ENCODE measurements at regions not wholly inside any gene's neighbourhood (a gene's known extent, or its start where the extent isn't known, plus 50 kb on each side); places are given as distances from the start of the nearest gene placed in this dataset.

DNA sequence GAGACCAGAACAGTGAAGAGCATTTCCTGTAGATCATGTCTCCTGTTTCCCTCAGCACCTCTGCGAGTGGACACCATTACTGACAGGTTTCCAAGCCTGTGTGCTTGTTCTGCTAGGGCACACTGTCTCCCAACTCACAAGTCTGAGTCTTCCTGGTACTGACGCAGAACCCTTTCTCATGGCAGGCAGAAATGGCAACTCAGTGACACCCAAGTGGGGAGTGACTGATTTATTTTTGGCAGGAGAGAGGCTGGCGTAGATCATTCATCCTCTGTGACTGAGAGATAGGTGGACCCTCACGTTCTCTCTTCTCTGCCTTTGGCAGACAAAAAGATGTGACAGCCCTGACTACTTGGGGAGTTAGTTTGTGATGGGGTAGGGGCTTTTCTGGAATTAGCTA lies 183.4 kb downstream of the RFC3 start:
- no peak overlapping the region for H3K4me2 ChIP-seq (ENCODE audit: low read length)
- H3K4me1 ChIP-seq (ENCODE audit: control insufficient read depth in 1 of 2, insufficient read depth in 2 of 2, low read length in 2 of 2) = peaks cover 5 to 17% of the 10 kb centered on the region in 2 experiments; a peak in 3 of 4 replicates
- H2AFZ ChIP-seq (ENCODE audit: low read depth, low read length, poor library complexity, severe bottlenecking) = no peak overlapping the region
- CTCF ChIA-PET = no interaction called here
- RAD21 ChIA-PET (ENCODE audit: low non-redundant PET in 1 of 2, low total read pairs in 2 of 2, uncharacterized antibody in 2 of 2, unreplicated experiment in 2 of 2) = no interaction called here
- ATAC-seq (no peak), DNase-seq (ENCODE audit: low read depth, low spot score) (no peak)
- TF ChIP-seq POLR2AphosphoS5 (IDR thresholded peaks at IDR 0.05; ENCODE audit: low read depth, low read length) (no peak), ZBTB33 (IDR thresholded peaks at IDR 0.05; ENCODE audit: extremely low read depth, insufficient replicate concordance, low read length) (no peak), FOSL1 (IDR thresholded peaks at IDR 0.05; ENCODE audit: low read depth) (no peak), RAD21 (IDR thresholded peaks at IDR 0.05; ENCODE audit: low read depth) (no peak), YY1 (IDR thresholded peaks at IDR 0.05; ENCODE audit: extremely low read depth, insufficient replicate concordance, low read depth, low read length) (no peak), POLR2A (IDR thresholded peaks at IDR 0.05; ENCODE audit: borderline replicate concordance, extremely low read depth, insufficient read depth, insufficient read length) (no peak), REST (IDR thresholded peaks at IDR 0.05; ENCODE audit: low read depth) (no peak), ZFX (IDR thresholded peaks at IDR 0.05) (no peak), CEBPB (IDR thresholded peaks at IDR 0.05; ENCODE audit: low read depth) (no peak), SRF (IDR thresholded peaks at IDR 0.05; ENCODE audit: low read depth) (no peak), CBX3 (IDR thresholded peaks at IDR 0.05; ENCODE audit: low read depth) (no peak), MAX (IDR thresholded peaks at IDR 0.05) (no peak), JUND (IDR thresholded peaks at IDR 0.05) (no peak), TCF7L2 (IDR thresholded peaks at IDR 0.05; ENCODE audit: borderline replicate concordance, extremely low read depth, insufficient read depth, insufficient read length) (no peak), ZNF274 (IDR thresholded peaks at IDR 0.05; ENCODE audit: low read depth, low read length) (no peak), SP1 (IDR thresholded peaks at IDR 0.05; ENCODE audit: low read depth) (no peak), EZH2 (IDR thresholded peaks at IDR 0.05) (no peak), EZH2phosphoT487 (IDR thresholded peaks at IDR 0.05; ENCODE audit: borderline replicate concordance) (no peak), ELF1 (IDR thresholded peaks at IDR 0.05; ENCODE audit: borderline replicate concordance, low read depth) (no peak)
- TF ChIP-seq, protein P1, sequence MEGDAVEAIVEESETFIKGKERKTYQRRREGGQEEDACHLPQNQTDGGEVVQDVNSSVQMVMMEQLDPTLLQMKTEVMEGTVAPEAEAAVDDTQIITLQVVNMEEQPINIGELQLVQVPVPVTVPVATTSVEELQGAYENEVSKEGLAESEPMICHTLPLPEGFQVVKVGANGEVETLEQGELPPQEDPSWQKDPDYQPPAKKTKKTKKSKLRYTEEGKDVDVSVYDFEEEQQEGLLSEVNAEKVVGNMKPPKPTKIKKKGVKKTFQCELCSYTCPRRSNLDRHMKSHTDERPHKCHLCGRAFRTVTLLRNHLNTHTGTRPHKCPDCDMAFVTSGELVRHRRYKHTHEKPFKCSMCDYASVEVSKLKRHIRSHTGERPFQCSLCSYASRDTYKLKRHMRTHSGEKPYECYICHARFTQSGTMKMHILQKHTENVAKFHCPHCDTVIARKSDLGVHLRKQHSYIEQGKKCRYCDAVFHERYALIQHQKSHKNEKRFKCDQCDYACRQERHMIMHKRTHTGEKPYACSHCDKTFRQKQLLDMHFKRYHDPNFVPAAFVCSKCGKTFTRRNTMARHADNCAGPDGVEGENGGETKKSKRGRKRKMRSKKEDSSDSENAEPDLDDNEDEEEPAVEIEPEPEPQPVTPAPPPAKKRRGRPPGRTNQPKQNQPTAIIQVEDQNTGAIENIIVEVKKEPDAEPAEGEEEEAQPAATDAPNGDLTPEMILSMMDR (IDR thresholded peaks at IDR 0.05 in 2 of 3, conservative IDR thresholded peaks at IDR 0.05 in 1 of 3; ENCODE audit: borderline replicate concordance in 1 of 3, insufficient read depth in 1 of 3, low read depth in 2 of 3, low read length in 2 of 3) = no peak
- H3K27ac ChIP-seq (ENCODE audit: low read depth, low read length) = no peak overlapping the region
- H3K27me3 ChIP-seq (ENCODE audit: insufficient read depth, low read length) = no peaks in the 10 kb centered on the region
- BruUV-seq (replicated peaks) = no TSS peak
- no peaks in the 10 kb centered on the region for H3K9me2 ChIP-seq (ENCODE audit: insufficient read depth)
- POLR2A ChIA-PET = no interaction called here
- H3K9ac ChIP-seq (ENCODE audit: low read length) = no peak overlapping the region
- no peaks in the 10 kb centered on the region for H3K79me2 ChIP-seq (ENCODE audit: insufficient read depth, low read length)
- H3K9me3 ChIP-seq (ENCODE audit: control insufficient read depth in 1 of 2, insufficient read depth in 1 of 2, low read depth in 1 of 2, low read length in 2 of 2) = no peaks in the 10 kb centered on the region
- H3K4me3 ChIP-seq (replicated peaks in 1 of 2; ENCODE audit: low read depth in 1 of 2, low read length in 2 of 2) = no peak overlapping the region
- no peaks in the 10 kb centered on the region for H4K20me1 ChIP-seq (ENCODE audit: insufficient read depth)
- H3K36me3 ChIP-seq (ENCODE audit: control insufficient read depth in 1 of 2, insufficient read depth in 2 of 2, low read length in 2 of 2) = no peaks in the 10 kb centered on the region
- intact Hi-C loops (cut with micrococcal nuclease) = no loop called here
